Fibroblast of lung (primary cell): ENCODE measurements at regions not wholly inside any gene's neighbourhood (a gene's known extent, or its start where the extent isn't known, plus 50 kb on each side); places are given as distances from the start of the nearest gene placed in this dataset.

Experiments
- DNase-seq, 2 donors: peaks; one replicate each; pipeline versions ENCODE4 v3.0.0 to v3.0.0-alpha.2; 2010; ENCODE audit warnings: low read depth in 2 of 2
- H2AFZ ChIP-seq: 2 replicates; pipeline ENCODE4 v1.5.1; 2012; ENCODE audit warnings: low read length, control low read depth, inconsistent platforms
- H3K27ac ChIP-seq: 2 replicates; pipeline ENCODE4 v1.5.1; 2011; ENCODE audit warnings: low read length, control low read depth; ENCODE audit not compliant: insufficient read depth
- H3K27me3 ChIP-seq: 2 replicates; pipeline ENCODE4 v1.5.1; 2011; ENCODE audit warnings: mild to moderate bottlenecking, low read length; ENCODE audit not compliant: control insufficient read depth, insufficient read depth
- H3K36me3 ChIP-seq: 2 replicates; pipeline ENCODE4 v1.5.1; 2011; ENCODE audit warnings: low read length; ENCODE audit not compliant: control insufficient read depth, insufficient read depth
- H3K4me1 ChIP-seq: 2 replicates; pipeline ENCODE4 v1.5.1; 2011; ENCODE audit warnings: low read length; ENCODE audit not compliant: control insufficient read depth, insufficient read depth; ENCODE audit errors: extremely low read depth
- H3K4me2 ChIP-seq: 2 replicates; pipeline ENCODE4 v1.5.1; 2011; ENCODE audit warnings: low read length, control low read depth; ENCODE audit not compliant: insufficient read depth; ENCODE audit errors: extremely low read depth
- H3K4me3 ChIP-seq, 4 experiments: fragments of 200-600 bp in 1 of 4; sonication (generic) in 1 of 4; replicated peaks in 1 of 4; 2 replicates each; pipeline ENCODE4 v1.5.1; 2011 to 2016; ENCODE audit warnings: low read length in 4 of 4, low read depth in 3 of 4, mild to moderate bottlenecking in 3 of 4, control low read depth in 2 of 4, inconsistent platforms in 1 of 4, mixed read lengths in 1 of 4; ENCODE audit not compliant: insufficient read depth in 1 of 4; ENCODE audit errors: control extremely low read depth in 1 of 4
- H3K79me2 ChIP-seq: 2 replicates; pipeline ENCODE4 v1.5.1; 2012; ENCODE audit warnings: mild to moderate bottlenecking, low read length, inconsistent platforms; ENCODE audit not compliant: control insufficient read depth, insufficient read depth
- H3K9ac ChIP-seq: 2 replicates; pipeline ENCODE4 v1.5.1; 2011; ENCODE audit warnings: mild to moderate bottlenecking, low read length, control low read depth; ENCODE audit not compliant: insufficient read depth
- H3K9me3 ChIP-seq: 2 replicates; pipeline ENCODE4 v1.5.1; 2012; ENCODE audit warnings: low read depth, low read length; ENCODE audit not compliant: control insufficient read depth, insufficient read depth
- H4K20me1 ChIP-seq: 2 replicates; pipeline ENCODE4 v1.5.1; 2011; ENCODE audit warnings: low read length; ENCODE audit not compliant: control insufficient read depth, insufficient read depth; ENCODE audit errors: extremely low read depth
- EZH2 ChIP-seq: IDR thresholded peaks from 2 replicates; pipeline ENCODE4 v1.5.1; 2012; ENCODE audit warnings: low read length, control low read depth, mild to moderate bottlenecking; ENCODE audit errors: missing control alignments
- TF ChIP-seq, protein P1 (sequence below), 2 donors: IDR thresholded peaks in 1 of 2; conservative IDR thresholded peaks in 1 of 2; 1 replicate in 1 of 2; 2 replicates in 1 of 2; pipeline ENCODE4 v1.5.1; 2011 to 2012; ENCODE audit warnings: low read length in 2 of 2, control low read depth in 1 of 2, inconsistent platforms in 1 of 2, low read depth in 1 of 2, mild to moderate bottlenecking in 1 of 2

DNA sequence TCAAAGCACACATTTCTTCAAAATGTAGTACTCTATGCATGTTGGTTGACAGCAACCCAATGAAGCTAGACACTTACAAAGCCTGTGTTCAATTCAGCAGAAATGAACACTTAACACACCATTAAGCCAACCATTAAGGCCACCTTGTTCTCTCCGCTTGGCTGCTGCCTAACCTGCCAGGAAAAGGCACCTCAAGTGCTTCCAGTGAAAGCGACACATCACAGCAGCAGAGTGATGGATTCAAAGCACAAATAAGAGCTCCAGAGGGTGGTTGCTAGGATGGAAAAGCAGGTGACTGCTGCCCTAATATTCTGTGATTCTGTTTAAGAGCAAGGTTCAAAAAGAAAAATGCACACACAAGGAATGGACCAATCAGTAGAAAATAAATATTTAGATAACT lies 81.5 kb upstream of the GNAI1 start:
- Histone ChIP-seq H3K27ac (no peak overlapping the region), H4K20me1 (no peaks in the 10 kb centered on the region), H3K36me3 (no peaks in the 10 kb centered on the region), H3K4me2 (no peak overlapping the region), H3K79me2 (no peaks in the 10 kb centered on the region), H3K4me3 (no peak overlapping the region), H3K9ac (no peak overlapping the region), H3K9me3 (no peaks in the 10 kb centered on the region), H3K27me3 (no peaks in the 10 kb centered on the region), H3K4me1 (peaks cover 2% of the 10 kb centered on the region), H2AFZ (no peak overlapping the region)
- TF ChIP-seq, protein P1, sequence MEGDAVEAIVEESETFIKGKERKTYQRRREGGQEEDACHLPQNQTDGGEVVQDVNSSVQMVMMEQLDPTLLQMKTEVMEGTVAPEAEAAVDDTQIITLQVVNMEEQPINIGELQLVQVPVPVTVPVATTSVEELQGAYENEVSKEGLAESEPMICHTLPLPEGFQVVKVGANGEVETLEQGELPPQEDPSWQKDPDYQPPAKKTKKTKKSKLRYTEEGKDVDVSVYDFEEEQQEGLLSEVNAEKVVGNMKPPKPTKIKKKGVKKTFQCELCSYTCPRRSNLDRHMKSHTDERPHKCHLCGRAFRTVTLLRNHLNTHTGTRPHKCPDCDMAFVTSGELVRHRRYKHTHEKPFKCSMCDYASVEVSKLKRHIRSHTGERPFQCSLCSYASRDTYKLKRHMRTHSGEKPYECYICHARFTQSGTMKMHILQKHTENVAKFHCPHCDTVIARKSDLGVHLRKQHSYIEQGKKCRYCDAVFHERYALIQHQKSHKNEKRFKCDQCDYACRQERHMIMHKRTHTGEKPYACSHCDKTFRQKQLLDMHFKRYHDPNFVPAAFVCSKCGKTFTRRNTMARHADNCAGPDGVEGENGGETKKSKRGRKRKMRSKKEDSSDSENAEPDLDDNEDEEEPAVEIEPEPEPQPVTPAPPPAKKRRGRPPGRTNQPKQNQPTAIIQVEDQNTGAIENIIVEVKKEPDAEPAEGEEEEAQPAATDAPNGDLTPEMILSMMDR (conservative IDR thresholded peaks at IDR 0.05 in 1 of 2, IDR thresholded peaks at IDR 0.05 in 1 of 2; ENCODE audit: low read depth in 1 of 2, low read length in 2 of 2), result no peak
- TF ChIP-seq EZH2, result no peak
- no peak for DNase-seq

DNA sequence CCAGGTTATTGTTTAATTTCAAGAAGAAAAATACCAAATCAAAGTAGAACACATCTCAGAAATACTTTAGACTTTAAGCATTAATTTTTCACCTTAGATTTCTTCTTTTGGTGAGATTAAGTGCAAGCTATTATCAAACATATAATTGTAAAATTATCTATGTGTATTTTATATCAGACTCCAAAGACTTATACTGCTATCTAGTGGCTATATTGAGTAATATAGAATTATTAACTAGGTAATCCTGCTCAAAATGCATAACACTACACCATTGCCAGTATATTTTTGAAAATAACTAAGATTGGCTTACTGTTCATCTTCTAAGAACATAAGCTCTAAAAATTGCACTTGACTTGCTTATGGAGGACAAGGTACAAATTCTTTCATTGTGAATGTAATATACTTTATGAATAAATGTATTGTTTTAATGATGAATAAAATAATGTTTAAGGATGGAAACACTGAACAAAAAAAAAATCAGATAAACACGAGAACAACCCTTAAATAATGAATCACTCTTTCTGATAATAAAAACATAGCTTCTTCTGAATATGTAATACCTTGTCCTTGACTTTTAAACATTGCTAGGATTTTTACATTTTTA lies 86.7 kb upstream of the GNAI1 start:
- H3K9ac ChIP-seq, result no peak overlapping the region
- no peak overlapping the region for H2AFZ ChIP-seq
- H3K4me3 ChIP-seq, result no peak overlapping the region
- H3K36me3 ChIP-seq, result no peaks in the 10 kb centered on the region
- H3K27me3 ChIP-seq, result no peaks in the 10 kb centered on the region
- H3K27ac ChIP-seq, result no peak overlapping the region
- peak in 1 of 2 donors; percentile 44 for DNase-seq
- no peak overlapping the region for H3K4me2 ChIP-seq
- TF ChIP-seq, protein P1 (conservative IDR thresholded peaks at IDR 0.05 in 1 of 2, IDR thresholded peaks at IDR 0.05 in 1 of 2; ENCODE audit: low read depth in 1 of 2, low read length in 2 of 2), result peak in 1 of 2 donors; percentile 19
- TF ChIP-seq EZH2, result no peak
- H3K4me1 ChIP-seq, result no peaks in the 10 kb centered on the region
- no peaks in the 10 kb centered on the region for H4K20me1 ChIP-seq
- no peaks in the 10 kb centered on the region for H3K79me2 ChIP-seq
- H3K9me3 ChIP-seq, result no peaks in the 10 kb centered on the region

DNA sequence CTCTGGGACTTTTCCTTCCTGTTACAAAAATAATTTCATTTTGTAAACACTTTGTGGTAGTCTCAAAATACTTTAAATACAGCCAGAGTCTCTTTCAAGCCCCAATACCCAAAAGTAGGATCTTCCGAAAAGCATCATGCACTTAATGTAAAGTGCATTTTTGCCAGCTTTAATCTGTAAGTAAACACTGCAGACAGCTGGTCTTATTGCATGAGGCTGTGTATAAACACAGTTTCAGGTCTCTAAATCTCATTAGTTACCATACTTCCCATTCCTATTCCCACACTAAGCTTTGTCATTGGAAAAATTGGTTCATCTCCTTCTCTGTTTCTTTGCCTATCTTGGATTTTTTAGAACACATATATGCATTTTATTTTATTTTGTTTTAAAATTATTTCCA lies 87.6 kb upstream of the GNAI1 start:
- Histone ChIP-seq H3K27ac (no peak overlapping the region), H2AFZ (peak overlapping the region; percentile 2), H3K9me3 (no peaks in the 10 kb centered on the region), H3K4me1 (no peaks in the 10 kb centered on the region), H4K20me1 (no peaks in the 10 kb centered on the region), H3K9ac (no peak overlapping the region), H3K4me2 (no peak overlapping the region), H3K36me3 (no peaks in the 10 kb centered on the region), H3K27me3 (no peaks in the 10 kb centered on the region), H3K79me2 (no peaks in the 10 kb centered on the region), H3K4me3 (no peak overlapping the region)
- TF ChIP-seq EZH2, result no peak
- TF ChIP-seq, protein P1 (conservative IDR thresholded peaks at IDR 0.05 in 1 of 2, IDR thresholded peaks at IDR 0.05 in 1 of 2; ENCODE audit: low read depth in 1 of 2, low read length in 2 of 2), result no peak
- no peak for DNase-seq
